SK-N-SH (cell line): ENCODE measurements at regions not wholly inside any gene's neighbourhood (a gene's known extent, or its start where the extent isn't known, plus 50 kb on each side); places are given as distances from the start of the nearest gene placed in this dataset.

Source experiments
- CTCF ChIA-PET: fragments of 300-600, 350-600 bp; formaldehyde crosslinking; extraction: SDS; loops from one replicate; lab custom pipeline; 2021; lab: Yijun Ruan, JAX
- POLR2A ChIA-PET: fragments of 350-600 bp; sonication (Branson Sonifier 250); formaldehyde crosslinking; extraction: SDS; loops from one replicate; lab custom pipeline; 2020; ENCODE audit warnings: antibody characterized with exemption, inconsistent platforms; lab: Yijun Ruan, JAX
- DNase-seq: peaks from one replicate; pipeline ENCODE4 v3.0.0; 2012
- H2AFZ ChIP-seq: fragments of 200-600 bp; sonication (generic); 2 replicates; pipeline ENCODE4 v1.8.1; 2016; ENCODE audit warnings: antibody characterized with exemption, mild to moderate bottlenecking, low read depth
- H3F3A ChIP-seq: fragments of 200-600 bp; sonication (generic); replicated peaks from 2 replicates; pipeline ENCODE3; 2016; ENCODE audit warnings: antibody characterized with exemption, mild to moderate bottlenecking; ENCODE audit not compliant: insufficient read depth
- H3K27ac ChIP-seq, 2 experiments: fragments of 200-500 bp in 1 of 2; fragments of 200-600 bp in 1 of 2; sonication (Bioruptor generic) in 1 of 2; sonication (generic), shearing (Covaris generic) in 1 of 2; 2 replicates each; pipeline versions ENCODE4 v1.5.1 to v1.6.1; 2014 to 2016; ENCODE audit warnings: low read depth in 2 of 2, inconsistent platforms in 1 of 2, low read length in 1 of 2, mild to moderate bottlenecking in 1 of 2, mixed read lengths in 1 of 2
- H3K27me3 ChIP-seq: fragments of 200-600 bp; sonication (generic), shearing (Covaris generic); 2 replicates; pipeline ENCODE4 v1.6.1; 2016; ENCODE audit warnings: mixed run types; ENCODE audit not compliant: insufficient read depth
- H3K36me3 ChIP-seq, 2 experiments: fragments of 200-500 bp in 1 of 2; fragments of 200-600 bp in 1 of 2; sonication (Bioruptor generic) in 1 of 2; sonication (generic) in 1 of 2; replicated peaks in 1 of 2; 2 replicates each; pipeline versions ENCODE3 to v1.5.1; 2014 to 2016; ENCODE audit warnings: low read length in 1 of 2, mild to moderate bottlenecking in 1 of 2; ENCODE audit not compliant: insufficient read depth in 2 of 2, control insufficient read depth in 1 of 2
- H3K4me1 ChIP-seq, 2 experiments: fragments of 200-500 bp in 1 of 2; fragments of 200-600 bp in 1 of 2; sonication (Bioruptor generic) in 1 of 2; sonication (generic), shearing (Covaris generic) in 1 of 2; 2 replicates each; pipeline versions ENCODE4 v1.5.1 to v1.6.1; 2014 to 2016; ENCODE audit warnings: low read depth in 1 of 2, low read length in 1 of 2, mixed run types in 1 of 2; ENCODE audit not compliant: insufficient read depth in 2 of 2, control insufficient read depth in 1 of 2
- H3K4me2 ChIP-seq: fragments of 200-600 bp; sonication (generic), shearing (Covaris generic); 2 replicates; pipeline ENCODE4 v1.6.1; 2017; ENCODE audit warnings: mixed run types
- H3K4me3 ChIP-seq, 2 experiments: fragments of 200-500 bp in 1 of 2; fragments of 200-600 bp in 1 of 2; sonication (Bioruptor generic) in 1 of 2; sonication (generic), shearing (Covaris generic) in 1 of 2; 2 replicates each; pipeline versions ENCODE4 v1.5.1 to v1.8.1; 2014 to 2016; ENCODE audit warnings: low read depth in 2 of 2, inconsistent platforms in 1 of 2, low read length in 1 of 2, mild to moderate bottlenecking in 1 of 2, mixed read lengths in 1 of 2, moderate library complexity in 1 of 2
- H3K79me2 ChIP-seq: fragments of 200-600 bp; sonication (generic); 2 replicates; pipeline ENCODE4 v1.8.1; 2017; ENCODE audit warnings: mild to moderate bottlenecking; ENCODE audit not compliant: insufficient read depth
- H3K9ac ChIP-seq: fragments of 200-600 bp; sonication (generic); 2 replicates; pipeline ENCODE4 v1.6.1; 2017; ENCODE audit warnings: mixed run types
- H3K9me2 ChIP-seq: fragments of 200-600 bp; sonication (generic); 2 replicates; pipeline ENCODE4 v1.6.1; 2017; ENCODE audit warnings: mixed run types
- H3K9me3 ChIP-seq: fragments of 200-600 bp; sonication (generic); 2 replicates; pipeline ENCODE4 v1.6.1; 2017; ENCODE audit warnings: mixed run types, mild to moderate bottlenecking, moderate library complexity
- H4K20me1 ChIP-seq: fragments of 200-600 bp; sonication (generic); 2 replicates; pipeline ENCODE4 v1.6.1; 2017; ENCODE audit warnings: mild to moderate bottlenecking, mixed run types; ENCODE audit not compliant: insufficient read depth
- ELF1 ChIP-seq: IDR thresholded peaks from 2 replicates; pipeline ENCODE4 v1.4.0; 2012
- EP300 ChIP-seq, 2 experiments: IDR thresholded peaks; 2 replicates each; pipeline versions ENCODE4 v1.4.0 to v1.6.1; 2012; ENCODE audit warnings: borderline replicate concordance in 1 of 2, low read depth in 1 of 2, low read length in 1 of 2
- EZH2phosphoT487 ChIP-seq: fragments of 200-600 bp; sonication (generic); IDR thresholded peaks from 2 replicates; pipeline ENCODE4 v1.6.1; 2017; ENCODE audit warnings: low read depth, mixed run types, mild to moderate bottlenecking, antibody characterized with exemption, moderate library complexity, borderline replicate concordance
- FOSL2 ChIP-seq: IDR thresholded peaks from 2 replicates; pipeline ENCODE4 v1.4.0; 2012; ENCODE audit warnings: low read depth, mild to moderate bottlenecking, moderate library complexity, borderline replicate concordance
- FOXM1 ChIP-seq: IDR thresholded peaks from 2 replicates; pipeline ENCODE4 v1.4.0; 2012; ENCODE audit warnings: low read depth, mild to moderate bottlenecking
- GATA2 ChIP-seq: sonication (generic); formaldehyde crosslinking; IDR thresholded peaks from 2 replicates; pipeline ENCODE4 v1.5.0; 2020; ENCODE audit warnings: mild to moderate bottlenecking, missing genetic modification reagents
- IRF3 ChIP-seq: fragments of 150-350 bp; IDR thresholded peaks from 2 replicates; pipeline ENCODE4 v1.6.1; 2016; ENCODE audit warnings: mild to moderate bottlenecking, low read depth, low read length
- POLR2AphosphoS5 ChIP-seq: IDR thresholded peaks from 2 replicates; pipeline ENCODE4 v1.6.1; 2012; ENCODE audit warnings: low read depth, low read length
- RAD21 ChIP-seq: IDR thresholded peaks from 2 replicates; pipeline ENCODE4 v1.6.1; 2012; ENCODE audit warnings: mild to moderate bottlenecking, low read length
- RCOR1 ChIP-seq: fragments of 150-350 bp; IDR thresholded peaks from 2 replicates; pipeline ENCODE4 v1.6.1; 2017; ENCODE audit warnings: antibody characterized with exemption, low read length
- RXRA ChIP-seq: IDR thresholded peaks from 2 replicates; pipeline ENCODE4 v1.4.0; 2012; ENCODE audit warnings: low read depth, mild to moderate bottlenecking, borderline replicate concordance
- SIN3A ChIP-seq: IDR thresholded peaks from 2 replicates; pipeline ENCODE4 v1.6.1; 2012; ENCODE audit warnings: low read depth, mild to moderate bottlenecking, low read length, moderate library complexity, borderline replicate concordance
- WGBS: methylation state at CpG from one replicate; pipeline ENCODE4 v1.1.6; 2017; ENCODE audit warnings: low lambda C conversion rate; 5-methylcytosine and 5-hydroxymethylcytosine counted together
- TF ChIP-seq, protein P1 (sequence below): IDR thresholded peaks from 2 replicates; pipeline ENCODE4 v1.4.0; 2012; ENCODE audit warnings: low read depth, borderline replicate concordance
- TF ChIP-seq, protein P2 (sequence below): IDR thresholded peaks from 2 replicates; pipeline ENCODE4; 2012
- TF ChIP-seq, protein P3 (sequence below): IDR thresholded peaks from 2 replicates; pipeline ENCODE4 v1.4.0; 2012; ENCODE audit warnings: low read depth, borderline replicate concordance

GRCh38 chr1:47498551-47498950 is 60.7 kb downstream of the FOXD2 start:
- H2AFZ ChIP-seq, result no peak overlapping the region
- 59% methylated on average over 3 of the region's 3 CpGs for WGBS
- H3K79me2 ChIP-seq, result no peaks in the 10 kb centered on the region
- H4K20me1 ChIP-seq, result no peaks in the 10 kb centered on the region
- H3K27me3 ChIP-seq, result no peaks in the 10 kb centered on the region
- no peaks in the 10 kb centered on the region for H3K9me2 ChIP-seq
- no peak overlapping the region for H3K4me3 ChIP-seq
- ChIA-PET POLR2A (no interaction called here), CTCF (interaction anchor here (1.5 kb wide), 1 partner anchor 14 kb away, joined by 3 read pairs; no protein-coding TSS in a partner anchor)
- H3K27ac ChIP-seq, result no peak overlapping the region
- no peak for TF ChIP-seq RCOR1
- no peak for TF ChIP-seq RAD21
- no peak for TF ChIP-seq FOXM1
- TF ChIP-seq, protein P1, sequence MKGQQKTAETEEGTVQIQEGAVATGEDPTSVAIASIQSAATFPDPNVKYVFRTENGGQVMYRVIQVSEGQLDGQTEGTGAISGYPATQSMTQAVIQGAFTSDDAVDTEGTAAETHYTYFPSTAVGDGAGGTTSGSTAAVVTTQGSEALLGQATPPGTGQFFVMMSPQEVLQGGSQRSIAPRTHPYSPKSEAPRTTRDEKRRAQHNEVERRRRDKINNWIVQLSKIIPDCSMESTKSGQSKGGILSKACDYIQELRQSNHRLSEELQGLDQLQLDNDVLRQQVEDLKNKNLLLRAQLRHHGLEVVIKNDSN, result no peak
- no peak for TF ChIP-seq SIN3A
- TF ChIP-seq RXRA, result no peak
- no peak for TF ChIP-seq FOSL2
- no peak for TF ChIP-seq EZH2phosphoT487
- no peak for TF ChIP-seq POLR2AphosphoS5
- TF ChIP-seq, protein P2, sequence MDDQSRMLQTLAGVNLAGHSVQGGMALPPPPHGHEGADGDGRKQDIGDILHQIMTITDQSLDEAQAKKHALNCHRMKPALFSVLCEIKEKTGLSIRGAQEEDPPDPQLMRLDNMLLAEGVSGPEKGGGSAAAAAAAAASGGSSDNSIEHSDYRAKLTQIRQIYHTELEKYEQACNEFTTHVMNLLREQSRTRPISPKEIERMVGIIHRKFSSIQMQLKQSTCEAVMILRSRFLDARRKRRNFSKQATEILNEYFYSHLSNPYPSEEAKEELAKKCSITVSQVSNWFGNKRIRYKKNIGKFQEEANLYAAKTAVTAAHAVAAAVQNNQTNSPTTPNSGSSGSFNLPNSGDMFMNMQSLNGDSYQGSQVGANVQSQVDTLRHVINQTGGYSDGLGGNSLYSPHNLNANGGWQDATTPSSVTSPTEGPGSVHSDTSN, result no peak
- TF ChIP-seq GATA2, result no peak
- no peak for TF ChIP-seq IRF3
- no peak for TF ChIP-seq EP300 (IDR thresholded peaks at IDR 0.05; ENCODE audit: borderline replicate concordance in 1 of 2, low read depth in 1 of 2, low read length in 1 of 2)
- TF ChIP-seq, protein P3, sequence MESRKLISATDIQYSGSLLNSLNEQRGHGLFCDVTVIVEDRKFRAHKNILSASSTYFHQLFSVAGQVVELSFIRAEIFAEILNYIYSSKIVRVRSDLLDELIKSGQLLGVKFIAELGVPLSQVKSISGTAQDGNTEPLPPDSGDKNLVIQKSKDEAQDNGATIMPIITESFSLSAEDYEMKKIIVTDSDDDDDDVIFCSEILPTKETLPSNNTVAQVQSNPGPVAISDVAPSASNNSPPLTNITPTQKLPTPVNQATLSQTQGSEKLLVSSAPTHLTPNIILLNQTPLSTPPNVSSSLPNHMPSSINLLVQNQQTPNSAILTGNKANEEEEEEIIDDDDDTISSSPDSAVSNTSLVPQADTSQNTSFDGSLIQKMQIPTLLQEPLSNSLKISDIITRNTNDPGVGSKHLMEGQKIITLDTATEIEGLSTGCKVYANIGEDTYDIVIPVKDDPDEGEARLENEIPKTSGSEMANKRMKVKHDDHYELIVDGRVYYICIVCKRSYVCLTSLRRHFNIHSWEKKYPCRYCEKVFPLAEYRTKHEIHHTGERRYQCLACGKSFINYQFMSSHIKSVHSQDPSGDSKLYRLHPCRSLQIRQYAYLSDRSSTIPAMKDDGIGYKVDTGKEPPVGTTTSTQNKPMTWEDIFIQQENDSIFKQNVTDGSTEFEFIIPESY, result no peak
- TF ChIP-seq ELF1, result no peak
- H3K9me3 ChIP-seq, result no peaks in the 10 kb centered on the region
- no peak for DNase-seq
- no peaks in the 10 kb centered on the region for H3K4me1 ChIP-seq
- no peak overlapping the region for H3K9ac ChIP-seq
- H3K36me3 ChIP-seq, result no peaks in the 10 kb centered on the region
- H3K4me2 ChIP-seq, result no peak overlapping the region
- H3F3A ChIP-seq, result no peaks in the 10 kb centered on the region
